C4-2B (cell line): ENCODE measurements at regions not wholly inside any gene's neighbourhood (a gene's known extent, or its start where the extent isn't known, plus 50 kb on each side); places are given as distances from the start of the nearest gene placed in this dataset.

ENCODE experiments used
- CTCF ChIP-seq: fragments of 450-650 bp; conservative IDR thresholded peaks from 2 replicates; pipeline ENCODE4 v1.5.1; 2017; ENCODE audit warnings: mild to moderate bottlenecking
- ZFX ChIP-seq: fragments of 450-650 bp; IDR thresholded peaks from 2 replicates; pipeline ENCODE4 v1.6.1; 2017

GRCh38 chr2:144708626-144709025 lies 188.7 kb upstream of the ZEB2 start:
- TF ChIP-seq CTCF (no peak), ZFX (no peak)
